ENCODE measurements at regions not wholly inside any gene's neighbourhood (a gene's known extent, or its start where the extent isn't known, plus 50 kb on each side); places are given as distances from the start of the nearest gene placed in this dataset.

DNA sequence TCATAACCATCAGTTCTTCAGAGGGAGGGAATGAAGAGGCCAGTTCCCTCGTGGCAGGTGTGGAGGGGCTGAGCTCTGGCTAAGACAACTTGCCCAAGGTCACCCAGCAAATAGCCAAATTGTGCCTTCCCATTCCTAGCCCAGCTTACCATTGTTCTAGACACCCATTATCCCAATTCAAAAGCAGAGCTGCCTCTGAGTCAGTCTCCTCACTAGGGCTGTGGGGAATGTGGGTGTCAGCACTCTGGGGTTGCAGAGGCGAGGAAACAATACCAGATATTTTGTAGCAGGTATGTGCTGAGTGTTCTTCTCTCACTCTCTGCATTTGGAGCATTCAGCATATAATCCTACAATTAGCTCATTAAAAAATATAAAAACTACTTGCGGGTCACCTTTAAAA is 270.8 kb downstream of the PSAT1 start:
- Mint-ChIP-seq H3K9me3 (no peaks in the 10 kb centered on the region), H3K4me1 (ENCODE audit: low read depth in 2 of 2) (no peaks in the 10 kb centered on the region), H3K27ac (no peak overlapping the region), H3K27me3 (no peaks in the 10 kb centered on the region), H3K4me3 (no peak overlapping the region), H3K36me3 (no peaks in the 10 kb centered on the region)
- no peak for DNase-seq (ENCODE audit: low spot score)
- no peak for ATAC-seq

DNA sequence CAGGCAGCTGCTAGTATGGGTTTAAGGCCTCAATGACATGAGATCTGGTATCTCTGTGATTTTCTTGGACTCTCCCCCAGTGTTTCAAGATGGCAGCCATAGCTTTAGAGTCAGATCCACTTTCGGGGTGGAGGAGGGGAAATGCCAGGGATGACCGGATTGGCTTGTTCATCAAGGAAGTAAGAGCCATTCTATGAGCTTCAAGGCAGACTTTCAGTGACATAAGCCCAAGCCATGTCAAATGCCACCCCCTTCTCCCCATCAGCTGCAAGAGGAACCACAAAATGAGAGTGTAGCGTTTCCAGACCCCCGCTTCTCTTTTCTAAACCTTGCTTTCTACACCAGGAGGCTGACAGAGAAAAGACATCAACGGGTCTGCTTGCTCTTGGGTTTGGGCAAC is 271.8 kb downstream of the PSAT1 start:
- H3K27ac Mint-ChIP-seq: no peak overlapping the region
- H3K4me3 Mint-ChIP-seq: no peak overlapping the region
- H3K27me3 Mint-ChIP-seq: no peaks in the 10 kb centered on the region
- H3K36me3 Mint-ChIP-seq: no peaks in the 10 kb centered on the region
- DNase-seq (ENCODE audit: low spot score) (no peak), ATAC-seq (no peak)
- no peaks in the 10 kb centered on the region for H3K4me1 Mint-ChIP-seq (ENCODE audit: low read depth in 2 of 2)
- H3K9me3 Mint-ChIP-seq: no peaks in the 10 kb centered on the region

DNA sequence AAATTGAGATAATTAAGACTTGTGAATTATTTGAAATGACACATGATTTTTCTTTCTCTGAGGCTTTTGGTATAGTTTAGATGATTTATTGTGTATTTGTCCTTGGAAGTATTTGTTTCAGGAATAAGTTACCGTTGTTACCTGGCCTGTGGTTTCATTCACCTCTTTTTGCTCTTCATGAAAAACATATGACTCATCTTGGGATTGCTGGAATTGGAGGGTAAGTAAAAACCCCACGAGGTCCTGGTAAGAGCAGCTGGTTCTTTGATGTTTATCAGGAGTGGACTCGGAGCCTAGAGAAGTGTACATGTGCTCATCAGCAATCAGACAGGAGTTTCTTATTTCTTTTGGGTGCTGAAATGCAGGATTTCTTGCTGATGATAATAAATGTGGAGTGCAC is 275.3 kb downstream of the PSAT1 start:
- no peaks in the 10 kb centered on the region for H3K36me3 Mint-ChIP-seq
- DNase-seq (ENCODE audit: low spot score) (no peak), ATAC-seq (no peak)
- H3K27ac Mint-ChIP-seq: no peak overlapping the region
- no peaks in the 10 kb centered on the region for H3K4me1 Mint-ChIP-seq (ENCODE audit: low read depth in 2 of 2)
- peaks cover 2% of the 10 kb centered on the region for H3K9me3 Mint-ChIP-seq
- no peaks in the 10 kb centered on the region for H3K27me3 Mint-ChIP-seq
- H3K4me3 Mint-ChIP-seq: no peak overlapping the region

DNA sequence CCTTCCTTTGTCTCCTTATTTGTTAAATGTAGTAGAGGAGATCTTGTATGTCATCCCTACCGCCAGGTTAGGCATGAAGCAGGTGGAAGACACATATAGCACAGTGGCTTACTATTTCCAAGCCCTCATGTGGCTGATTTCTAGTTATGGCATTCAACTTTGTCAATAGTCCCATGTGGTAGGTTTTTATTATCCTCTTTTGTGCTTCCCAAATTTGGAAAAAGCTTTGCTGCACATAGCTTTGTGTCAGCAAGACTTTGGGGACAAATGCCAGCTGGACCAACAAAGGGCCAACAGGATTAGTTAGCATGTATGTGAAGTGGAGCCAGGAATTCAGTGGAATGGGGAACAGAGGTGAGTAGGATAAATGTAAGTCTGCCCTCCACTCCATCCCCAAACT is 276.3 kb downstream of the PSAT1 start:
- no peaks in the 10 kb centered on the region for H3K4me1 Mint-ChIP-seq (ENCODE audit: low read depth in 2 of 2)
- H3K9me3 Mint-ChIP-seq: peaks cover 3% of the 10 kb centered on the region
- no peak for DNase-seq (ENCODE audit: low spot score)
- ATAC-seq: no peak
- no peaks in the 10 kb centered on the region for H3K36me3 Mint-ChIP-seq
- no peaks in the 10 kb centered on the region for H3K27me3 Mint-ChIP-seq
- no peak overlapping the region for H3K4me3 Mint-ChIP-seq
- no peak overlapping the region for H3K27ac Mint-ChIP-seq

DNA sequence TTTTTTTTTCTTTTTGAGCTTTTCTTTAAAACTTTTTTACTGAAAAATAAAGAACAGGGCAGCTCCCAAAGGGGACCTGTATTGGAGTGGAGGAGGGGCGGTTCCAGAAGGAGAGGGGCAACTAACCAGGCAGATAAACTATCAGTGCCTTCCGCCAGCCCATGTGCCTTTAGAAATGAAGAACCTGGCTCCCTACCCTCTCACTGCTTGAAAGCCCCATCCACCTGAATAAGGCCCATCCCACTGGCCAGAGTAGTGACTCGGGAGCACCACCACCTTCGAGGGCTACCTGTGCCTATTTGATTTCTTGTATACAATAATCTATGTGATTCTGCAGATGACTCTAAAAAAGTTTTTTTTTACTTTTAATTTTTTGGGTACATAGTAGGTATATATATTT is 276.7 kb downstream of the PSAT1 start:
- H3K4me3 Mint-ChIP-seq: no peak overlapping the region
- no peak for ATAC-seq

DNA sequence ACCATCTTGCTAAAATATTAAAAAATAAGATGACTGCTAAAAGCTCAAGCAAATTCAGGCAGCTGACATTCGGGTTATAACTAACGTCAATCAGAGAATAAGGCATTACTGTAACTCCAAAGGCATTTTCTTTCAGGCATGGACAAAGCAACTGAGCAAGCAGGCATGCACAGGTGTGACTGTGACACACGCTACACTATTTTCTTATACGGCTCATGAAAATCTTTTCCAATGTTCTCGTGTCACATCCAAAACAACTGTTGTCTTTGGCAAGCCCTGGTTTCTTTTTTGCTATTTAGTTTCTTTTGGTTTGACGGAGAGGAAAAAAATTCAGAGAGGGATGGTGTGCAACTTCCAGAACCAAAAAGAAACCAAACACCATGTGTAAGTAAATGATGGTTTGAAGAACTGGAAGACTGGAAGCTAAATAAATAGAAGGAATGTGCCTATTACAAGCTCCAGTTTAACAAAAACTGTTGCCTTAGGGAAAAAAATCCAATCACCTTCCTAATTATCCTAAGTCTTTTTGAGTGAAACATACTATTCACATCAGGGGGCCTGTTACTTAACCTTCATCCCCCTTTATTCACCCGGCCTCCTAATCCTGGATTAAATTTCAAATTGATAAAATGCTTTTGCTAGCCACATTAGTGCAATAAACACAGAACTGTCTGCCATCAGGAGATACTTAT is 277.6 kb downstream of the PSAT1 start:
- Mint-ChIP-seq H3K4me3 (no peak overlapping the region), H3K36me3 (no peaks in the 10 kb centered on the region), H3K27ac (no peak overlapping the region), H3K9me3 (peaks cover 3% of the 10 kb centered on the region), H3K27me3 (no peaks in the 10 kb centered on the region), H3K4me1 (ENCODE audit: low read depth in 2 of 2) (no peaks in the 10 kb centered on the region)
- DNase-seq (ENCODE audit: low spot score) (no peak), ATAC-seq (no peak)

More for the DNA sequence above, 276.7 kb downstream of the PSAT1 start:
- Mint-ChIP-seq H3K4me1 (ENCODE audit: low read depth in 2 of 2) (no peaks in the 10 kb centered on the region), H3K9me3 (peaks cover 3% of the 10 kb centered on the region), H3K27me3 (no peaks in the 10 kb centered on the region), H3K27ac (no peak overlapping the region), H3K36me3 (no peaks in the 10 kb centered on the region)
- DNase-seq (ENCODE audit: low spot score): no peak

DNA sequence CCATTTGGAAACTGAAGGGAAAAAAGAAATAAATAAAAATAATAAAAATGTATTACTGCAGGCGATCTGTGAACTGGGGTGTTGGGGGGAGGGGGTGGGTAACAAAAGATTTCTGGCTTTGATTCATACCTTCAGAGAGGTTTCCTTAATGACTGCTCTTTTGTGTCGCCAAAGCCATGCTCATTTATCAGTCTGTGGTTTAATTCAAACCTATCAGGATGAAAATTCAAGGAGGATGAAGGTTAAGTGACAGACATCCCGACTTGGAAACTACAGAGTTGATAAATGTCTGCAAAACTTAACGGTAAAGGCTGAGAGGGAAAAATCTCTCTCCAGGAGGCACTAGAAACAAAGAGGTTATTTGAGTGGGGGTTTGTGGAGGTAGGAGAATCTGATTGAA is 278.2 kb downstream of the PSAT1 start:
- H3K27me3 Mint-ChIP-seq: no peaks in the 10 kb centered on the region
- no peak overlapping the region for H3K4me3 Mint-ChIP-seq
- no peak overlapping the region for H3K27ac Mint-ChIP-seq
- H3K9me3 Mint-ChIP-seq: peaks cover 3% of the 10 kb centered on the region
- ATAC-seq: no peak
- no peak for DNase-seq (ENCODE audit: low spot score)
- H3K36me3 Mint-ChIP-seq: no peaks in the 10 kb centered on the region
- H3K4me1 Mint-ChIP-seq (ENCODE audit: low read depth in 2 of 2): no peaks in the 10 kb centered on the region

DNA sequence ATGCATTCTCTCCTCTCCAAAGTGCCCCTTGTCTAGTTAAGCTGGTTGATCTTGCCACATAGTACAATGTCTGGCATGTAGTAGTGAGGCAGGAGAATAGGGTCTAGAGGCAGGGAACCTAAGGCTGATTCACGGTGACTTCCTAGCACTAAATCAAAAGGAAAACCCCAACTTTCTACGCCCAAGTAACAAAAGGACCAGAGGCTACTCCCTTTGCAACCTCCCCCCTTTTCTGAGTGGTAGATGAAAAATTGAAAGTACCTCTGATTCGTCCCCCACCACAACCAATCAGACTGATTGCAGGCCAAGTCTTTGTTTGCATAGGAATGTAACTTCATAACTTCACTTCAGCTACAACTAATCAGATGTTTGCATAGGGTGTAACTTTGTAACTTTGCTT is 278.8 kb downstream of the PSAT1 start:
- no peak for ATAC-seq
- no peaks in the 10 kb centered on the region for H3K36me3 Mint-ChIP-seq
- DNase-seq (ENCODE audit: low spot score): no peak
- H3K4me1 Mint-ChIP-seq (ENCODE audit: low read depth in 2 of 2): no peaks in the 10 kb centered on the region
- H3K27me3 Mint-ChIP-seq: no peaks in the 10 kb centered on the region
- peaks cover 3% of the 10 kb centered on the region for H3K9me3 Mint-ChIP-seq
- no peak overlapping the region for H3K4me3 Mint-ChIP-seq
- H3K27ac Mint-ChIP-seq: no peak overlapping the region

DNA sequence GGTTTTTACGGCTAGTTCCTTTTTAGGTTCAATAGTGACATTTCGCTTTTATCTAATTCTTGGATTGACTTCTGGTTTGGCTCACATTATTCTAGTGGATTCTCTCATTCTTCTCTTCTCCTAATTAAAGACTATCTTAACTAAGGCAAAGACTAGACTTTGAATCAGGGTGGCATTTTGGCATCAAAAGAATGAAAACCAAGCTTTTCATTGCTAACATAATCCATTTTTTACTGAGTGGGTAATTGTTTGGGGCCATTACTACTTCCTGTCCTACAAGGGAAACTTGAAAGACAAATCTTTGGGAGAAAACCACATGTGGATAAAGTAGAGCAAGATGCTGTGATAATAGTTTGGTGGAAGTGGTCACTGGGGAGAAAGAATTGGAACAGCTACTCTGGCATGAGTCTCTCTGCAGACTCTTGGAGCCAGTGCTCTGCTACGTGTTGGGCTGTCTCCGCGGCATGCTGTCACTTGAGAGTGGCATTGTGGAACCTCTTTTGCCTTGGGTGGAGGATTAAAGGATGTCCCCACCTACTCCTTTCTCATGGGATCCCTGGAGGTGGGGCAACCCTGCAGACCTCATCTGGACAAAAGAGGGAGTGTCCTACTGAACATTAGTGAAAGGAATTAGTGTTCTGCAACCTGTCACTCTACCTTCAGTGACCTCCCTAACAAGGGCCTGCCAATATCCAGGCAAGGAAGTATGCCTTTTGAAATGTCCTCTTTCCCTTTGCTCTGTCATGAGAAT is 280.4 kb downstream of the PSAT1 start:
- H3K27ac Mint-ChIP-seq: no peak overlapping the region

DNA sequence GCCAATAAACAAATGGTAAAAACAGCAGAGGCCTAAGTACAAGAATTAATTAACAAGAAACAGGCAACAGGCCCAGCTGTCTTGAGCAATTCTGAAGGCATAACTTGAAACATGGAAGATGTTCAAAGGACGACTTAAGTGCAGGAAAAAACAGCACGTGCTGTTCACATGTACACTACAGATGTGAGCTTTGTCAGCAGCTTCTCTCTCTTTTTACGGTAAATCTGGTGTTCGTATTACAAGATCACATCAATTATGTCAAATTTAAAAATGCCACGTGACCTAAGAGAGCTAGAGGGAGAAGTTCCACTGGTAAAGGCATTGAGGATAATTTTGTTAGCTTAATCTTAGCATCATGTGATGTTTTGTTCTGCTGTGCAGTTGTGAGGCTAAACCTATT is 281.1 kb downstream of the PSAT1 start:
- no peaks in the 10 kb centered on the region for H3K36me3 Mint-ChIP-seq
- H3K4me1 Mint-ChIP-seq (ENCODE audit: low read depth in 2 of 2): no peaks in the 10 kb centered on the region
- H3K27me3 Mint-ChIP-seq: peaks cover 2 to 3% of the 10 kb centered on the region in 2 donors
- DNase-seq (ENCODE audit: low spot score) (no peak), ATAC-seq (no peak)
- no peak overlapping the region for H3K27ac Mint-ChIP-seq
- peaks cover 3% of the 10 kb centered on the region for H3K9me3 Mint-ChIP-seq
- H3K4me3 Mint-ChIP-seq: no peak overlapping the region

More for the DNA sequence above, 280.4 kb downstream of the PSAT1 start:
- Mint-ChIP-seq H3K27me3 (no peaks in the 10 kb centered on the region), H3K4me1 (ENCODE audit: low read depth in 2 of 2) (no peaks in the 10 kb centered on the region), H3K4me3 (no peak overlapping the region), H3K9me3 (peaks cover 3% of the 10 kb centered on the region), H3K36me3 (no peaks in the 10 kb centered on the region)
- ATAC-seq (no peak), DNase-seq (ENCODE audit: low spot score) (no peak)

DNA sequence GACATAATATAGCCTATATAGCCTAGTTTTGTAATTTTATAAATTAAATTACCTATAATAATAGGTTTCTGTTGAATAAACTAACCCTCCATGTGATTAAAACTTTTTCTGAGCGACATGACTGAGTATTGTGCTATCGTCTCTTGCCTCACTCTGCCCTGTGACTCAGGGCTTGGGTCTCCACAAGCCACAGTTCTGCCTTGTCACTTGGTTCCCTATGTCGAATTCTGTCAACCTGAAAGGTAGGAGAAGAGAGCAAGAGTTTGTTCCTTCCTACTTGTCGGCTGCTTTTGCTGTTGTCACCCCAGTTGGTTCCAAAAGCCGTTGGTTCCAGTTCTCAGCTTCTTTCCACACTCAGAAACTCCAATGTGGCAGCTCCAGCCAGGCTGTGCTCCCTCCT is 285.9 kb downstream of the PSAT1 start:
- Mint-ChIP-seq H3K36me3 (no peaks in the 10 kb centered on the region), H3K9me3 (no peaks in the 10 kb centered on the region), H3K27me3 (peaks cover 7 to 8% of the 10 kb centered on the region in 2 donors), H3K4me1 (ENCODE audit: low read depth in 2 of 2) (no peaks in the 10 kb centered on the region), H3K27ac (no peak overlapping the region), H3K4me3 (no peak overlapping the region)
- no peak for DNase-seq (ENCODE audit: low spot score)
- no peak for ATAC-seq

DNA sequence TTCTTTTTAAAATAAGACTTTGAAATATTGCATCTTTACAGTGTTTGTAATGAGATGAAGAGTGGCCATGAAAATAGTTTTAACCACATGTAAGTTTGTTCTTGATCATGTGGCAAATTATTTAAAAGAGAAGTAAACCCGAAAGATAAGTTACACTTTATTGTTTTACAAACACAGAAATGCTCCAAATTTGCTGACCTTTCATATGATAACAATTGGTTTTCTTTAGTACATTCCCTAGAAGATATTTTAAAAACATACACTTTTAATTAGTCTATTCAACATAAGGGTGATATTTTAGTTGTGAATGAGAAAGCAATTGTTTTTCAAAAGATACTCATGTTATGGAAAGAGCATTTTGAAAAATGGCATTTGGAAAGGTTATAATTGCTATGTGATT is 287.7 kb downstream of the PSAT1 start:
- H3K9me3 Mint-ChIP-seq: no peaks in the 10 kb centered on the region
- no peaks in the 10 kb centered on the region for H3K4me1 Mint-ChIP-seq (ENCODE audit: low read depth in 2 of 2)
- DNase-seq (ENCODE audit: low spot score) (no peak), ATAC-seq (no peak)
- H3K27ac Mint-ChIP-seq: no peak overlapping the region
- H3K4me3 Mint-ChIP-seq: no peak overlapping the region
- no peaks in the 10 kb centered on the region for H3K36me3 Mint-ChIP-seq
- peaks cover 7 to 8% of the 10 kb centered on the region in 2 donors for H3K27me3 Mint-ChIP-seq

DNA sequence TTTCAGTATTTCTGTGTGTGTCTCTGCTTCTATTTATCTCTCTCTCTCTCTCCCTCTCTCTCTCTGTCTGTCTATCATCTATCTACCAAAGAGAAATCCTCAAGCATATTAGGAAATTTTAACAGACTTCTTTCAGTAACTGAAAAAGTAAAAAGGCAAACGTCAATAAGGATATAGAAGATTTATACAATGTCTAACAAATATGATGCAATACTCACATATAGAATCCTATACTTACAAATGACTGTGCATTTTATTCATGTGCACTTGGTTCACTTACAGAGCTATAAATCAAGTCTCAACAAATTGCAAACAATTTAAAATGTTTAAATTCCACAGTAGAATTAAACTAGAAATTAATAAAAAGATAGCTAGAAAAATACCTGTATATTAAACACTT is 289.0 kb downstream of the PSAT1 start:
- no peak overlapping the region for H3K27ac Mint-ChIP-seq
- no peak for DNase-seq (ENCODE audit: low spot score)
- H3K9me3 Mint-ChIP-seq: no peaks in the 10 kb centered on the region
- no peak overlapping the region for H3K4me3 Mint-ChIP-seq
- no peaks in the 10 kb centered on the region for H3K36me3 Mint-ChIP-seq
- no peak for ATAC-seq
- H3K27me3 Mint-ChIP-seq: peaks cover 7 to 8% of the 10 kb centered on the region in 2 donors
- no peaks in the 10 kb centered on the region for H3K4me1 Mint-ChIP-seq (ENCODE audit: low read depth in 2 of 2)

DNA sequence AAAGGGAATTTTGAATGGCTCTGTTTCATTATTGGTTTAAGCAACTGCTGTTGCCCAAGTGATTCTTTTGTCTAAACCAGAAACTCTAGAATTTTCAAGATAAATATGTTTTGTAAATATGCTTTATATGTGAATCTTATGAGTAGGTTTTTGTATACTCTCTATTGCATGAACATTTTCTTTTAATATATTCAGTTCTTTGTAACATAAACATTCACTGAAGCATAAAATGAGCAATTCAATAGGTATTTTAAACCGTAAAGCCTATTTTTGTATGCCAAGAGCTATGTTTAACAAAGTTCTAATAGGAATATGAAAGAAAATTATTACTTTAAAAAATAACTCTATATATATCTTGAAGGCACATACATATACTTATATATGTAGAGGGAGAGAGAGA is 293.1 kb downstream of the PSAT1 start:
- ATAC-seq: no peak
- DNase-seq (ENCODE audit: low spot score): no peak
- no peak overlapping the region for H3K4me3 Mint-ChIP-seq
- H3K36me3 Mint-ChIP-seq: no peaks in the 10 kb centered on the region
- H3K9me3 Mint-ChIP-seq: no peaks in the 10 kb centered on the region
- H3K4me1 Mint-ChIP-seq (ENCODE audit: low read depth in 2 of 2): no peaks in the 10 kb centered on the region
- no peak overlapping the region for H3K27ac Mint-ChIP-seq
- no peaks in the 10 kb centered on the region for H3K27me3 Mint-ChIP-seq

DNA sequence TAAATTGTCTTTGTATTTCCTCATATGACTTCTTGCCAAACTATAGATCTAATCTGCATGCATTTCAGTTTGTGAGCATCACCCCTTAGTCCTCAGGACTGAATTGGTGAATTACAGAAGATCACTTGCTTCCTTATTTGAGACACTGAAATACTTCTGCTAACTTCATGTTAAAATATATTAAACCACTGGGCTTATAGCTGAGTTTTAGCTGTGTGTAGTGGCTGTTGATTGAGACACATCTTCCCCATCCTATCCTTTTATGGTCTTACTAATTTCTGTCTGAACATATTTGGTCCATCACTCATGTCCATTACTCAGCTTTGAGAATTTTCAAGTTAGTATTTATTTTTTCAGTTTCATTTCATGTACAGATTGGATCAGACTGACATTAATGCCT is 295.9 kb downstream of the PSAT1 start:
- H3K4me3 Mint-ChIP-seq: no peak overlapping the region
- H3K4me1 Mint-ChIP-seq (ENCODE audit: low read depth in 2 of 2): no peaks in the 10 kb centered on the region
- H3K27me3 Mint-ChIP-seq: peaks cover 4 to 12% of the 10 kb centered on the region in 2 donors
- no peaks in the 10 kb centered on the region for H3K9me3 Mint-ChIP-seq
- H3K36me3 Mint-ChIP-seq: no peaks in the 10 kb centered on the region
- no peak overlapping the region for H3K27ac Mint-ChIP-seq
- ATAC-seq (no peak), DNase-seq (ENCODE audit: low spot score) (no peak)

Data from natural killer cell treated with Interleukin-12 subunit alpha and Interleukin-12 subunit beta and Interleukin-15 and Interleukin-18, amount 100 ng/mL, for 72 hours (primary cell).